ENCODE measurements at regions not wholly inside any gene's neighbourhood (a gene's known extent, or its start where the extent isn't known, plus 50 kb on each side); places are given as distances from the start of the nearest gene placed in this dataset.

DNA sequence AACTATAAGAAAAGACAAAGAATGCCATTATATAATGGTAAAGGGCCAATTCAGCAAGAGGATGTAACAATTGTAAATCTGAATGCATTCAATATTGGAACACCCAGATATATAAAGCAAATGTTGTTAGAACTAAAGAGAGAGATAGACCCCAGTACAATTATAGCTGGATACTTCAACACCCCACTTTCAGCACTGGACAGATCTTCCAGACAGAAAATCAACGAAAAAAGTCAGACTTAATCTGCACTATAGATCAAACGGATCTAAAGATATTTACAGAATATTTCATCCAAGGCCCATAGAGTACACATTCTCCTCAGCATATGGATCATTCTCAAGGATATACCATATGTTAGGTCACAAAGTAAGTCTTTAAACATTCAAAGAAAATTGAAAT lies 194.6 kb upstream of the DACH1 start:
- H3K9me3 ChIP-seq: no peaks in the 10 kb centered on the region; the same call in 1 of the 2 replicates
- H3K4me3 ChIP-seq: no peak overlapping the region
- no peaks in the 10 kb centered on the region for H3K36me3 ChIP-seq (replicated peaks)
- peaks cover 7% of the 10 kb centered on the region for H3K4me1 ChIP-seq
- no peak for DNase-seq (ENCODE audit: low spot score in 2 of 2)
- in situ Hi-C loops (cut with MboI; ENCODE audit: low sequenced_read_pairs): no loop called here
- no peaks in the 10 kb centered on the region for H3K27me3 ChIP-seq (ENCODE audit: low read depth)

DNA sequence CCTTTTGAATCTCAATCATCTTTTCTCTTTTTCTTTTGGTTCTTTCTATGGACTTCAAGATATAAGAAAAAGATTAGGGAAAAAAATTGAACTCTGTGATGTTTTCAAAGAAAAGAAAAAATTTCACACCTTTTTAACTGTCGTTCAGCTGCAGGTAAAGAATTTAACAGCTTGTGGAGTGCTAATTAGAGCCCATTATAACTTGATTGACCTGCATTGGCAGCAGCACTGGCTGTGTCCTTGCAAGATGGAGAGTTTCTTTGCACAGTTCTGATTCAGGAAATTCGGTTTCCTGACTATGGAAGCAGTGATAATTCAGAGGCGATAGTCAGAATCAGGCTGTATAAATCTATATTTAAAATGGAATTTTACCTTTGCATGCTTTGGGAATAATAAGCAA lies 183.2 kb upstream of the DACH1 start:
- Histone ChIP-seq H3K4me1 (no peaks in the 10 kb centered on the region), H3K9me3 (no peaks in the 10 kb centered on the region), H3K27me3 (ENCODE audit: low read depth) (no peaks in the 10 kb centered on the region), H3K4me3 (no peak overlapping the region), H3K36me3 (replicated peaks) (no peaks in the 10 kb centered on the region)
- DNase-seq (ENCODE audit: low spot score in 2 of 2): no peak
- in situ Hi-C loops (cut with MboI; ENCODE audit: low sequenced_read_pairs): no loop called here

DNA sequence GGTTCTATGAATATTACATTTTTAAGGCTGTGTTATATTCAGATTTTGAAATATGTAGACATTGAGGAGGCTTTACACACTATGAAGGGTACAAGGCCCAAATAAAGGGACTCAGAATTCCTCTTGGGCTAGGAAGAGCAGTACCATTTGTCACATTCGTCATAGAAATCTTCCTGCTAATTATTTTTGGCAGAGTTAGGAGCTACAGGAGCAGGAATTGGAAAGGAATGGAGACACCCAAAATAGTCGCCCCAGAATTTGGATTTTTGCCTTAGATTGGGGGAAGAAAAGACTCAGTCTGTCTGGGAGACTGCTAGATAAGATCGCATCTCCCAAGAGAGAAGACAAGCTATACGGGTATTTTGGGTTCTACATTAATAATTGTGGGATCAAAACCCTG lies 176.4 kb upstream of the DACH1 start:
- H3K4me1 ChIP-seq: no peaks in the 10 kb centered on the region
- no peaks in the 10 kb centered on the region for H3K36me3 ChIP-seq (replicated peaks)
- no peak overlapping the region for H3K4me3 ChIP-seq
- in situ Hi-C loops (cut with MboI; ENCODE audit: low sequenced_read_pairs): no loop called here
- no peaks in the 10 kb centered on the region for H3K9me3 ChIP-seq
- H3K27me3 ChIP-seq (ENCODE audit: low read depth): no peaks in the 10 kb centered on the region
- no peak for DNase-seq (ENCODE audit: low spot score in 2 of 2)

DNA sequence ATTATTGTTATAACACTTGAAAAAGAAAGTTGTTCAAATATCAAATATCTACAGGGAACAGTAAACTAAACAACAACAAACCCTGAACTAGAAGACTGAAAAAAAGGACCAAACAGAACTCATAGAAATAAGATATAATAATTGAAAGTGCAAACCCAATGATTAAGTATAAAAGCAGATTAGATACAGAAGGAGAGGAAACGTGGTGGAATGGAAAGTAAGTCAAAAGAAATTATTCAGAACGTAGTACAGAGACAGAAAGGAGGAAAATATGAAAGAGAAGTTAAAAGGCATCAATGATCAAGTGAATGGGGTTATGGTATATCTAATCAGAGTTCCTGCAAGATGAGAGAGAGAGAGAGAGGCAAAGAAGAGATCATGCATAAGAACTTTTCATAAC lies 174.2 kb upstream of the DACH1 start:
- in situ Hi-C loops (cut with MboI; ENCODE audit: low sequenced_read_pairs): no loop called here
- Histone ChIP-seq H3K36me3 (replicated peaks) (no peaks in the 10 kb centered on the region), H3K4me3 (no peak overlapping the region), H3K27me3 (ENCODE audit: low read depth) (no peaks in the 10 kb centered on the region), H3K4me1 (no peaks in the 10 kb centered on the region), H3K9me3 (no peaks in the 10 kb centered on the region)
- no peak for DNase-seq (ENCODE audit: low spot score in 2 of 2)

DNA sequence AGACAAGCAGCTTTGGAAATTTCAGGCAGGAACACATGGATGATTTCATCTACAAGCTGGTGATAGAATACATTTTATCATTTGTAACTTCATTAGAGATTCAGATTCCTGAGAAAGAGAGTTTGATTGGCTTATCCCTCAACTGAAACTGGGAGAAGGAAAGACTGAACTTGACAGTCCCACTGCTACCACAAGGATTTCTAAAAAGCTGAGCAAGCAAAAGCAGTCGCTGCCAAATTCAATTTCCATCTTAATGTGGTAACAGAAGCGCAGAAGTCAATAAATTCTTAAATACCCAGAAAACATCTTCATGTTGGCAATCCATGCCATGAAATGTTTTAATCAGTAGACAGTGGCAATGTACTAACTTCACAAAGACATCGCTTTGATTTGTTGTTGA lies 172.1 kb upstream of the DACH1 start:
- Histone ChIP-seq H3K4me3 (no peak overlapping the region), H3K27me3 (ENCODE audit: low read depth) (no peaks in the 10 kb centered on the region), H3K4me1 (no peaks in the 10 kb centered on the region), H3K9me3 (no peaks in the 10 kb centered on the region), H3K36me3 (replicated peaks) (no peaks in the 10 kb centered on the region)
- no peak for DNase-seq (ENCODE audit: low spot score in 2 of 2)
- in situ Hi-C loops (cut with MboI; ENCODE audit: low sequenced_read_pairs): no loop called here

DNA sequence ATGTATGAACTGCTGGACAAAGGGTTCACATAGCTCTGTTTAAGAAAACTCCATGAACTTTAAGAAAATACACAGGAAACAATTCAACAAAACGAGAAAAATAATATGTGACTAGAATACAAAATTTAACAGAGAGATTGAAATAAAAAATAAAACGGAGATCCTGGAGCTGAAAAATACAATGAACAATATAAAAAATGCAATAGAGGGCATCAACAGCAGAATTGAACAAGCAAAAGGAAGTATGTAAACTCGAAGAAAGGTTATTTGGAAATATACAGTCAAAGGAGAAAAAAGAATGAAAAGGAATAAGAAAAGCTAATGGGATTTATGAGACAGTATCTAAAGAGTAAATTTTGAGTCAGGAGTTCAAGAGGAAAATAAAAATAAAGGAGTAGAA lies 163.0 kb upstream of the DACH1 start:
- in situ Hi-C loops (cut with MboI; ENCODE audit: low sequenced_read_pairs): no loop called here
- no peaks in the 10 kb centered on the region for H3K4me1 ChIP-seq
- H3K36me3 ChIP-seq (replicated peaks): no peaks in the 10 kb centered on the region
- H3K9me3 ChIP-seq: no peaks in the 10 kb centered on the region
- no peak for DNase-seq (ENCODE audit: low spot score in 2 of 2)
- no peak overlapping the region for H3K4me3 ChIP-seq
- H3K27me3 ChIP-seq (ENCODE audit: low read depth): no peaks in the 10 kb centered on the region

DNA sequence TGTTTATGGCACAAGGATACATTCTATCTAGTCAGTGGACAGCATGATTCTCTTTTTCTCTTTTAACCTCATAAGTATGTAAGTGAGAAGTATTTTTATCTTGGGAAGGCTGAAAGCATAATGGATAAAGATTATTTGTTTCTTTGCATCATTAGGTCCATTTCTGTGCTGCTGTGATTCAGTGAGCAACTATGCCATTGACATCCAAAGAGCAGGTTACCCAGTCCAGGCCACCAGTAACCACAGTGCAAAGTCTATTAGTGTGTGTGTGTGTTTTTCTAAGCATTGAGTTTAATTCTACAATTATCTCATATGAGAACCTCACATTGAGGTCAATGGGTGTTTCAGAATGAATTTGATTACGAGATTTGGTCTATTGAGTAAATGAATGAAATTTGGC lies 158.8 kb upstream of the DACH1 start:
- Histone ChIP-seq H3K4me1 (no peaks in the 10 kb centered on the region), H3K36me3 (replicated peaks) (no peaks in the 10 kb centered on the region), H3K27me3 (ENCODE audit: low read depth) (no peaks in the 10 kb centered on the region), H3K9me3 (no peaks in the 10 kb centered on the region), H3K4me3 (no peak overlapping the region)
- DNase-seq (ENCODE audit: low spot score in 2 of 2): no peak
- in situ Hi-C loops (cut with MboI; ENCODE audit: low sequenced_read_pairs): no loop called here

DNA sequence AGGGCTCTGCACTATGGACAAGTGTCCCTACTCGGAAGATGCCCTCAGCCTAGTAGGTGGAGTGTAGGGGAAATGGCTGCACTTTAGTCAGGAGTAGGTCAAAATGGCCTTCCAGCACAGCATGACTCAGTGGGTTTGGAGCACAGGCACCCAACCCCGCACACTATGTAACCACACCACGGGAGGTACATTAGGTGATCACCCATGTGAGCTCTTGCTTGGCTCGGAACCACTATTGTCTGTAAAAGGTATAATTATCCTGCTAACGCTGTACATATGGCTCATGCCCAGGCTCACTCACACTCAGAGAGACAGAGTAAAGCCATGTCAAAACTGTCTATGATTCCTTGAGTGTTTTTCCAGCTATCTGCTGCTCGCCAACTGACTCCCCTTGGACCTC lies 156.9 kb upstream of the DACH1 start:
- no peaks in the 10 kb centered on the region for H3K9me3 ChIP-seq
- no peak overlapping the region for H3K4me3 ChIP-seq
- in situ Hi-C loops (cut with MboI; ENCODE audit: low sequenced_read_pairs): no loop called here
- H3K27me3 ChIP-seq (ENCODE audit: low read depth): no peaks in the 10 kb centered on the region
- H3K36me3 ChIP-seq (replicated peaks): no peaks in the 10 kb centered on the region
- H3K4me1 ChIP-seq: no peaks in the 10 kb centered on the region
- no peak for DNase-seq (ENCODE audit: low spot score in 2 of 2)

DNA sequence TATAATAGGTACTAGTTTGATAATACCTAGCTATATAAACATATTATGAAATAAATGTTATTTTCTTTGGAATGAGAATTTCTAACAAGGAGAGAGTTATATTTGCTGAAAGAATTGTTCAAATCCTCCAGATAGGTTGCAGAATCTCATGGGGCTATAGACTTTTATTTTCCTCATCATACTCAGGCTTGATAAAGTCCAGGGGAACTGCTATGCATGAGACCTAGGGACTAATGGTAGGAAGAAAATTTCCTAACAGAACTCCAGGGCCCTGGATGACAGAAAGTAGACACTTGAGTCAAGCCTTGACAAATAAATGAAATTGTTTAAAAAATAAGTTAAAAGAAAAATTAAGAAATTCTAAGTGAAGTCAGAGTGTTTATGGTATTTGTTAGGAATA lies 138.5 kb upstream of the DACH1 start:
- no peaks in the 10 kb centered on the region for H3K4me1 ChIP-seq

DNA sequence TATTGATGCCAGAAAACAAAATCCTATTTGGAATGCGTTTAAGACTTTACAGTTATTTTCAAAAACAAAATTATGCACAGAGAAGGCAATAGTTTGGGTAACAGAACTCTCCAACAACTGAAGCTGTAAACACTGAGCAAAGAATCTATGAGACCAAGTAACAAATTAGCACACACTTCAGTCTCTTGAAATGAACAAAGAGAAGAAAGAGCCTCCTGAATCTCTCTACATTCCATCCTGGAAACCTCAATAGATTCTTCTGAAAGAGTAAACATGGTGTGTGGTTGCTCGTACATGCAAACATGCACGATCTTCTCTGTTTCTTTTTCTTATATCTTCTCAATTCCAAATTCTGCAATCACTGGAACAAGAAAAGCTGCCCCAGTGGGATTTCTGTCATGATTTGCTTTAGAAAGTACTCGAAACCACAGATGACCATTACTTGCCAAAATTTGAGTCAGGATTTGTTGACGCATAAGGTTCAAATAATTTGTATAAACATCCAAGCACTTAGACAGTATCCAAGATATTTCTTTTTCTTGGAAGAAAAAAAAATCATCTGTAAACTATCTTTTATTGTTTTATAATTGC lies 137.9 kb upstream of the DACH1 start:
- H3K4me1 ChIP-seq: no peaks in the 10 kb centered on the region
- no peak for DNase-seq (ENCODE audit: low spot score in 2 of 2)
- H3K27me3 ChIP-seq (ENCODE audit: low read depth): no peaks in the 10 kb centered on the region
- no peaks in the 10 kb centered on the region for H3K9me3 ChIP-seq
- no peak overlapping the region for H3K4me3 ChIP-seq
- in situ Hi-C loops (cut with MboI; ENCODE audit: low sequenced_read_pairs): no loop called here
- H3K36me3 ChIP-seq (replicated peaks): no peaks in the 10 kb centered on the region

More for the DNA sequence above, 138.5 kb upstream of the DACH1 start:
- H3K4me3 ChIP-seq: no peak overlapping the region
- DNase-seq (ENCODE audit: low spot score in 2 of 2): no peak
- no peaks in the 10 kb centered on the region for H3K27me3 ChIP-seq (ENCODE audit: low read depth)
- H3K9me3 ChIP-seq: no peaks in the 10 kb centered on the region
- in situ Hi-C loops (cut with MboI; ENCODE audit: low sequenced_read_pairs): no loop called here
- no peaks in the 10 kb centered on the region for H3K36me3 ChIP-seq (replicated peaks)

DNA sequence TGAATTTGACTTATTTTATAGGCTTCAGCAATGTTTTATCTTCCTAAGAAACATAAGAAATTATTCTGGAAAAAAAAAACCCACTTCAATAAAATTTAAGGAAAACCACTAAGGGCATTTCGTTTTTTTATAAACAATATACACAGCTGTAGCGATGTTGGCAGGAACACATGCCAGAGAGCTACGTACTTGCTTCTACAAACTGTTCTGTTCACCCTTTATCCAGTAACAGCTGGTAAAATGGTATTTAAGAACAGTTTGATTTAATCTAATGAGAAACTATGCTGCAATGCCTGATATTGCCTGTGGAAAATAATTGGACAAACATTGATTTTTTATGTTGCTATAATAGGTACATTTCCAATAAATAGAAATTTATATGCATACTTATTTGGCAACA lies 137.2 kb upstream of the DACH1 start:
- no peak overlapping the region for H3K4me3 ChIP-seq
- no peak for DNase-seq (ENCODE audit: low spot score in 2 of 2)
- 0 out of 2 replicates have a peak, but pooled peaks cover 1% of the 10 kb centered on the region for H3K9me3 ChIP-seq
- no peaks in the 10 kb centered on the region for H3K4me1 ChIP-seq
- in situ Hi-C loops (cut with MboI; ENCODE audit: low sequenced_read_pairs): no loop called here
- no peaks in the 10 kb centered on the region for H3K36me3 ChIP-seq (replicated peaks)
- no peaks in the 10 kb centered on the region for H3K27me3 ChIP-seq (ENCODE audit: low read depth)

DNA sequence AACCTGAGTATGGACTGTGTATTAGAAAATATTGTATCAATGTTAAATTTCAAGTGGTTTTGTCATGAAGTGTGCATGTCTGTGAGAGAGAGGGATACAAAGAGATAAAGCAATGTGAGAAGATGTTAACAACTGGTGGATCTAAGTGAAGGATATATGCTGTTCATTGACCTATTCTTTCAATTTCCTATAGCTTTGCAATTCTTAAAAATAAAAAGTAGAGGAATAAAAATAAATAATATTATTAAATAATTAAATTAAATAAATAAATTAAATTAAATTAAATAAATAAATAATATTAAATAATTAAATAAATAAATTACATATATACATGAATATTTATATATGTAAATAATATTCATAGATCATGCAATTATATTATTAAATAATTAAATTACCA lies 131.2 kb upstream of the DACH1 start:
- Histone ChIP-seq H3K36me3 (replicated peaks) (no peaks in the 10 kb centered on the region), H3K4me1 (no peaks in the 10 kb centered on the region), H3K4me3 (no peak overlapping the region), H3K27me3 (ENCODE audit: low read depth) (no peaks in the 10 kb centered on the region), H3K9me3 (0 out of 2 replicates have a peak, but pooled peaks cover 2% of the 10 kb centered on the region)
- in situ Hi-C loops (cut with MboI; ENCODE audit: low sequenced_read_pairs): no loop called here
- DNase-seq (ENCODE audit: low spot score in 2 of 2): no peak

DNA sequence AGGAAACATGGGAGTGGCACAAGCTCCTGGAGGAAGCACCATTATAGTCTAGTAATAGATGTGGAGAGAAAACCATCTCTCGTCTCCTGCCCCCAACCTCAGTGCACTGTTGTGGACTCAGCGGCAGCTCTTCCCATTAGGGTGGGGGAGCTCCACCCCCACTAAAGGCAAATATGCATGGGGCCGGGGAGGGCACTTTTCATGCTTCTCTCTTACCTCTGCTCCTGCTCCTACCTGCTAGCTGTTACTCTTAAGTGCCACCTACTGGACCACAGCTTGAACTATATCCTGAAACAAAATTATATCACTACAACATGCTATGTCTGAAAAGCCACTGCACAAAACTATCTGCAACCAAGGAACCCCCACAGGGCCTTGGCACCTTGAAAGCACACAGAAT lies 112.6 kb upstream of the DACH1 start:
- in situ Hi-C loops (cut with MboI; ENCODE audit: low sequenced_read_pairs): no loop called here
- peak; percentile 35 to 52 for DNase-seq (ENCODE audit: low spot score in 2 of 2)
- no peak overlapping the region for H3K4me3 ChIP-seq
- H3K4me1 ChIP-seq: no peaks in the 10 kb centered on the region
- H3K9me3 ChIP-seq: no peaks in the 10 kb centered on the region
- H3K36me3 ChIP-seq (replicated peaks): no peaks in the 10 kb centered on the region
- no peaks in the 10 kb centered on the region for H3K27me3 ChIP-seq (ENCODE audit: low read depth)

DNA sequence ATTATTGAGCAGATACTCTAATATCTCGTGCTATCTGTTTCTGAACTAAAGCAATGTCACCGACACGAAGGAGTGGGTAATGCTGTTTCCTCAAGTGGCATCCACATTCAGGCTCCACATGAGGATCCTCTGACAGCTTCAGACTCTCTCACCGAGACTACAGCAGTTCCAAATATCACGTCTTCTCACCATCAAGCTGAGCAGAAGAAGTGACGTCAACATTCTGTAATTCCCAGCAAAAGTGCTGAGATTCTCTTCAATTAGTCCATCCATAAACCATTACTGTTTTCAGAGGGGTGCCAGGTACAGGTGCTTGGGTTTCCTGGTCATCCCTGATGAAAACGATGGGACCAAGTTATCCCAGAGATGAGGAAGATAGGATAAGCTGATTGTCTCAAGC lies 110.0 kb upstream of the DACH1 start:
- Histone ChIP-seq H3K9me3 (no peaks in the 10 kb centered on the region), H3K36me3 (replicated peaks) (no peaks in the 10 kb centered on the region), H3K4me3 (no peak overlapping the region), H3K27me3 (ENCODE audit: low read depth) (no peaks in the 10 kb centered on the region), H3K4me1 (no peaks in the 10 kb centered on the region)
- in situ Hi-C loops (cut with MboI; ENCODE audit: low sequenced_read_pairs): no loop called here
- DNase-seq (ENCODE audit: low spot score in 2 of 2): no peak

DNA sequence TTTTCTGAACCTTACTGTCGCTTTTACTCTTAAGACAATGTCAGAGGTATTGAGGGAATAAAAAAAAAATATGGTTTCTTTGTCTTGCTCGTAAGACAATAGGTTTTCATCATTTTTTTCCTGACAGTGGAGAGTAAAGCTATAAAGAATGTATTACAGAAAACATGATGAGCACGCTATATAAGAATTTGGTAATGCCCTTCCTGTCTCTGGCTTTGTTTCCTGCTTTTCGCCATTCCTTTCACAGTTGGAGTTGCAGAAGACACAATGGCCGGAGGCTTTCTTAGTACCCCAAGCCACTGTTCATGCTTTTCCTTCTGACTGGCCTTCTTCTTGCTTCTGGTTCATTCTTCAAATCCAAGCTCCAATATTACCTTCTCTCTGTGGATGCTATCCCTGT lies 101.0 kb upstream of the DACH1 start:
- no peak overlapping the region for H3K4me3 ChIP-seq
- no peaks in the 10 kb centered on the region for H3K27me3 ChIP-seq (ENCODE audit: low read depth)
- in situ Hi-C loops (cut with MboI; ENCODE audit: low sequenced_read_pairs): no loop called here
- peaks cover 3% of the 10 kb centered on the region for H3K4me1 ChIP-seq
- no peaks in the 10 kb centered on the region for H3K36me3 ChIP-seq (replicated peaks)
- DNase-seq (ENCODE audit: low spot score in 2 of 2): no peak
- H3K9me3 ChIP-seq: no peaks in the 10 kb centered on the region

Measured in HAP-1 (cell line).